Lung (tissue), 11 donors: ENCODE measurements at regions not wholly inside any gene's neighbourhood (a gene's known extent, or its start where the extent isn't known, plus 50 kb on each side); places are given as distances from the start of the nearest gene placed in this dataset.

ENCODE experiments used
- ATAC-seq: fragments of 200-7000 bp; cut with Tn5 transposase; one replicate; pipeline ENCODE4 v1.9.1; 2020; ENCODE audit warnings: moderate number of reproducible peaks; ENCODE audit not compliant: insufficient read depth, low FRiP score
- DNase-seq, 3 donors: peaks; one replicate each; pipeline ENCODE4 v3.0.0-alpha.2; 2013 to 2017
- H3K27ac ChIP-seq, 2 donors: one replicate each; pipeline ENCODE4 v1.5.1; 2013; ENCODE audit warnings: mild to moderate bottlenecking in 2 of 2, moderate library complexity in 2 of 2, control low read depth in 1 of 2, inconsistent platforms in 1 of 2, low read depth in 1 of 2, low read length in 1 of 2
- H3K27me3 ChIP-seq, 3 donors: one replicate each; pipeline ENCODE4 v1.5.1; 2013; ENCODE audit warnings: low read length in 2 of 3; ENCODE audit not compliant: control insufficient read depth in 3 of 3, insufficient read depth in 3 of 3
- H3K36me3 ChIP-seq, 4 donors: one replicate each; pipeline ENCODE4 v1.5.1; 2013; ENCODE audit warnings: low read length in 4 of 4, mild to moderate bottlenecking in 1 of 4, moderate library complexity in 1 of 4; ENCODE audit not compliant: control insufficient read depth in 4 of 4, insufficient read depth in 4 of 4
- H3K4me1 ChIP-seq, 5 donors: one replicate each; pipeline ENCODE4 v1.5.1; 2013; ENCODE audit warnings: low read length in 5 of 5, mild to moderate bottlenecking in 2 of 5, moderate library complexity in 1 of 5; ENCODE audit not compliant: control insufficient read depth in 5 of 5, insufficient read depth in 5 of 5
- H3K4me3 ChIP-seq: one replicate; pipeline ENCODE4 v1.5.1; 2013; ENCODE audit warnings: mild to moderate bottlenecking, control low read depth, moderate library complexity
- H3K9ac ChIP-seq, 2 donors: one replicate each; pipeline ENCODE4 v1.5.1; 2013; ENCODE audit warnings: low read length in 2 of 2, control low read depth in 1 of 2; ENCODE audit not compliant: insufficient read depth in 1 of 2
- H3K9me3 ChIP-seq, 4 donors: one replicate each; pipeline ENCODE4 v1.5.1; 2013; ENCODE audit warnings: low read length in 3 of 4, mild to moderate bottlenecking in 1 of 4, moderate library complexity in 1 of 4; ENCODE audit not compliant: control insufficient read depth in 4 of 4, insufficient read depth in 3 of 4
- WGBS, 2 donors: extraction: QIAGEN DNeasy Blood & Tissue Kit; methylation state at CpG; one replicate each; pipeline ENCODE4 v1.1.7; 2013; 5-methylcytosine and 5-hydroxymethylcytosine counted together
- TF ChIP-seq, protein P1 (sequence below): IDR thresholded peaks from 2 replicates; pipeline ENCODE4 v1.5.1; 2012; ENCODE audit warnings: mild to moderate bottlenecking; ENCODE audit errors: control extremely low read depth, extremely low read depth
- donor health status: control.
- donor health status: control.
- donor health status: Bipolar disorder and iron deficiency.
- donor health status: healthy.
- donor health status: DM: yes; HTN: yes; CAD: no.

DNA sequence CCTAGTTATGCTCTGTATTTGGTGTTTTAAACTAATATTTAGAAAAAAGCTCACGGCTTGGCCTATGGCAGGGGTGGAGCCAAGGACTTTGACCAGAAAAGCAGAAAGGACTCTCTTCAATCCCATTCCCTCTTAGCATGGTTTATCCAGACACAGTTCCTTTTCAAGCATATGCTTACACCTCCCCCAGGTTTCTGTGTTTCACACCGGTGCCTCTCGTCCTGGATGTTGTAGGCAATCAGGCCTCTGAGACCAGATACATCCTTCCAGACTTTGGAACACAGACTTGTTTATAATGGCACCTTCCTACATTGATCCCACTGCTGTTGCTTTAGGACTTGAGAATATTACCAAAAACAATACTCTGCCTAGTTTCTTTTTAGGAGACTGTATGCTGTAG is 440.5 kb upstream of the ARPP21 start:
- no peaks in the 10 kb centered on the region for H3K36me3 ChIP-seq
- DNase-seq (no peak), ATAC-seq (no peak)
- TF ChIP-seq, protein P1, sequence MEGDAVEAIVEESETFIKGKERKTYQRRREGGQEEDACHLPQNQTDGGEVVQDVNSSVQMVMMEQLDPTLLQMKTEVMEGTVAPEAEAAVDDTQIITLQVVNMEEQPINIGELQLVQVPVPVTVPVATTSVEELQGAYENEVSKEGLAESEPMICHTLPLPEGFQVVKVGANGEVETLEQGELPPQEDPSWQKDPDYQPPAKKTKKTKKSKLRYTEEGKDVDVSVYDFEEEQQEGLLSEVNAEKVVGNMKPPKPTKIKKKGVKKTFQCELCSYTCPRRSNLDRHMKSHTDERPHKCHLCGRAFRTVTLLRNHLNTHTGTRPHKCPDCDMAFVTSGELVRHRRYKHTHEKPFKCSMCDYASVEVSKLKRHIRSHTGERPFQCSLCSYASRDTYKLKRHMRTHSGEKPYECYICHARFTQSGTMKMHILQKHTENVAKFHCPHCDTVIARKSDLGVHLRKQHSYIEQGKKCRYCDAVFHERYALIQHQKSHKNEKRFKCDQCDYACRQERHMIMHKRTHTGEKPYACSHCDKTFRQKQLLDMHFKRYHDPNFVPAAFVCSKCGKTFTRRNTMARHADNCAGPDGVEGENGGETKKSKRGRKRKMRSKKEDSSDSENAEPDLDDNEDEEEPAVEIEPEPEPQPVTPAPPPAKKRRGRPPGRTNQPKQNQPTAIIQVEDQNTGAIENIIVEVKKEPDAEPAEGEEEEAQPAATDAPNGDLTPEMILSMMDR, result no peak
- WGBS, 2 donors, result 88 to 90% methylated on average over 3 of the region's 3 CpGs
- no peak overlapping the region for H3K4me3 ChIP-seq
- H3K27ac ChIP-seq, result no peak overlapping the region
- no peaks in the 10 kb centered on the region for H3K27me3 ChIP-seq
- no peaks in the 10 kb centered on the region for H3K4me1 ChIP-seq
- H3K9me3 ChIP-seq, result no peaks in the 10 kb centered on the region
- H3K9ac ChIP-seq, result no peak overlapping the region

DNA sequence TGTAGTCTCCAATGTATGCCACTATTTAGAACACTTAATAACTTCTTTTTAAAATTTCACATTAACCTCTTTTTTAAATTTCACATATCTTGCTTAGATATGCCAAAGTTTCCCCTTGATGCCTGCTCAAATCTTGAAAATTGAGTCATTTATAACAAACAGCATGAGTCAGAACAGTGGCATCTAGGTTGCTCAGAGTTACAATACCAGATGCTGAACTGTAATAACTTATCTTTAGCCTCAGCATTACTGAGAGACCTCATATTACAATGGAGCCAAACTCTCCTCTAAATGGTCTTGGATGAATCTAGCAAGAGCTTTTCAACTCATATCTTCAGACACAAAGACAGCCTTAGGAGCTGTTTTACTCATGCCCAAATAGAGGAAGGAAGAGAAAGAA is 439.3 kb upstream of the ARPP21 start:
- H3K9ac ChIP-seq, result no peak overlapping the region
- TF ChIP-seq, protein P1, result no peak
- H3K4me1 ChIP-seq, result no peaks in the 10 kb centered on the region
- DNase-seq, result no peak
- no peak overlapping the region for H3K27ac ChIP-seq
- H3K4me3 ChIP-seq, result no peak overlapping the region
- no peaks in the 10 kb centered on the region for H3K36me3 ChIP-seq
- no peak for ATAC-seq
- no peaks in the 10 kb centered on the region for H3K9me3 ChIP-seq
- H3K27me3 ChIP-seq, result no peaks in the 10 kb centered on the region

DNA sequence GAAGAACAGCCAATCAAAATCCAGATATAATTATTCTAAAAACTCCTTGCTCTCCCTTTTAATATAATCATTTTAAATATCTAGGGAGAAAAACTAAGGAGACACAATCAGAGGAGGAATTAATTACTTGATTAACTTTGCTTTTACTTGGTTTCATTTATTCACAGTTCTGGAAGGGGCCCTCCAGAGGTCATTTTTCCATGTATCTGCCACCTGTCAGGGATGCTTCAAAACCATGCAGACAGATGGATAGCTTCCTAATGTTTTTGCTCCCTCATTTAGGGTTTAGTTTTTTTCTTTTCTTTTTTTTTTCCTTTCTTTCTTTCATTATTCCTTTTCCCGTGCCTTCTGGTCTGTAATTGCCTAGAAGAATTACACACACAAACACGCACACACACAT is 438.1 kb upstream of the ARPP21 start:
- H3K36me3 ChIP-seq, result no peaks in the 10 kb centered on the region
- H3K4me3 ChIP-seq, result no peak overlapping the region
- TF ChIP-seq, protein P1, result no peak
- DNase-seq (no peak), ATAC-seq (no peak)
- no peaks in the 10 kb centered on the region for H3K27me3 ChIP-seq
- H3K4me1 ChIP-seq, result no peaks in the 10 kb centered on the region
- H3K9me3 ChIP-seq, result no peaks in the 10 kb centered on the region
- no peak overlapping the region for H3K9ac ChIP-seq
- H3K27ac ChIP-seq, result no peak overlapping the region
- 74 to 86% methylated on average over 2 of the region's 2 CpGs for WGBS, 2 donors

DNA sequence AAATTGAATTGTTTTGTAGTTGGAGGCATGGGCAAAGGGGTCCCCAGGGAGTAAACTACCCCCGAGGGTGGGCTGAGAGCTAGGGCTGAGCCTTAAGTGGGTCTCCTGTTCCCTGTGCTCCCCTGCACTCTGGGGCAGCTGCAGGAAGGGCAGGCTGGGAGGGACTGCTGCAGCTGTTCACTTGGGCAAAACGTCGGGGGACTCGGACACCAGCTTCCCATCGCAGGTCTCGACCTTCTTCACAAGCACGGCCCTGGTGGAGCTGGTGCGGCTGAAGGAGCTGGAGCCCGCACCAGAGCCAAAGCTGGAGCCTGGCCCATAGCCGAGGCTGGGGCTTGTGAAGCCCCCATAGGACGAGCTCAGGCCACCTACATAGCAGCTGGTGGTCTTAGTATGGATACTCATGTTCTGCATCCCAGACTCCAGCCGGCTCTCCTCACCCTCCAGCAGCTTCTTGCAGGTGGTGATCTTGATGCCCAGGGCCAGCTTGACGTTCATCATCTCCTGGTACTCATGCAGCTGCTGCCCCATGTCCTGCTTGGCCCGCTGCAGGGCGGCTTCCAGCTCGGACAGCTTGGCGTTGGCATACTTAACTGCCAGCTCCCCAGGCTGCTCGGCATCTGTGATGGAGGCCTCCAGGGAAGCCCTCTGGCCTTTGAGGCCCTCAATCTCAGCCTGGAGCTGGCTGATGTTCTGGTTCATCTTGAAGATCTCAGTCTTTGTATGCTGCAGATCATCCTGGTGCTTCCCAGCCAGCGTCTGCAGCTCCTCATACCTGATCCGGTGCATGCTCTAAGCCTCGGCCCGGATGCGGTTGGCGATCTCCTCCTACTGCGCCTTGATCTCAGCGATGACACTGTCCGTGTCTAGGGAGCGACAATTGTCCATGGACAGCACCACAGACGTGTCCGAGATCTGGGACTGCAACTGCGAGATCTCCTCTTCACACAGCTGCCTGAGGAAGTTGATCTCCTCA is 423.5 kb upstream of the ARPP21 start:
- DNase-seq (no peak), ATAC-seq (no peak)
- Histone ChIP-seq H3K4me1 (no peaks in the 10 kb centered on the region), H3K27me3 (no peaks in the 10 kb centered on the region), H3K27ac (no peak overlapping the region), H3K4me3 (no peak overlapping the region), H3K36me3 (no peaks in the 10 kb centered on the region), H3K9ac (no peak overlapping the region), H3K9me3 (peaks cover 0 to 13% (median 0%) of the 10 kb centered on the region in 4 donors)
- 92 to 93% methylated on average over 31 of the region's 31 CpGs for WGBS, 2 donors
- TF ChIP-seq, protein P1, result no peak
